Upper lobe of left lung (tissue), 6 donors: ENCODE measurements at regions not wholly inside any gene's neighbourhood (a gene's known extent, or its start where the extent isn't known, plus 50 kb on each side); places are given as distances from the start of the nearest gene placed in this dataset.

ENCODE experiments used
- ATAC-seq, 2 donors: fragments of 200-7000 bp; cut with Tn5 transposase; one replicate each; pipeline ENCODE4 v1.9.1; 2022; ENCODE audit warnings: mild to moderate bottlenecking in 2 of 2, moderate library complexity in 2 of 2; ENCODE audit not compliant: low FRiP score in 2 of 2
- DNase-seq, 2 donors: peaks; one replicate each; pipeline ENCODE4 v3.0.0-alpha.2; 2019 to 2020
- H3K27ac ChIP-seq, 4 donors: fragments of 200-600 bp; sonication (generic); one replicate each; pipeline ENCODE4 v1.5.1; 2016 to 2019
- H3K27me3 ChIP-seq, 4 donors: fragments of 200-600 bp; sonication (generic); one replicate each; pipeline ENCODE4 v1.5.1; 2017 to 2019
- H3K36me3 ChIP-seq, 4 donors: fragments of 200-600 bp; sonication (generic); one replicate each; pipeline ENCODE4 v1.5.1; 2016 to 2019
- H3K4me1 ChIP-seq, 4 donors: fragments of 200-600 bp; sonication (generic); one replicate each; pipeline ENCODE4 v1.5.1; 2018 to 2019
- H3K4me3 ChIP-seq, 4 donors: fragments of 200-600 bp; sonication (generic); one replicate each; pipeline ENCODE4 v1.5.1; 2017 to 2019; ENCODE audit warnings: mild to moderate bottlenecking in 2 of 4, moderate library complexity in 1 of 4
- H3K9me3 ChIP-seq, 4 donors: fragments of 200-600 bp; sonication (generic); one replicate each; pipeline ENCODE4 v1.5.1; 2018 to 2019
- CTCF ChIP-seq, 6 experiments: fragments of 450-650 bp in 4 of 6; fragments of 200-600 bp in 2 of 6; sonication (generic) in 2 of 6; IDR thresholded peaks; one replicate each; pipeline ENCODE4 v1.5.1; 2016 to 2019; ENCODE audit warnings: antibody characterized with exemption in 6 of 6
- EP300 ChIP-seq, 4 donors: sonication (generic); formaldehyde crosslinking; IDR thresholded peaks; one replicate each; pipeline ENCODE4 v1.5.1; 2017; ENCODE audit warnings: antibody characterized with exemption in 4 of 4, control low read depth in 2 of 4
- POLR2A ChIP-seq, 4 donors: fragments of 450-650 bp; IDR thresholded peaks; one replicate each; pipeline ENCODE4 v1.5.1; 2016 to 2017; ENCODE audit warnings: antibody characterized with exemption in 4 of 4, mild to moderate bottlenecking in 2 of 4
- POLR2AphosphoS5 ChIP-seq, 2 donors: sonication (generic); formaldehyde crosslinking; IDR thresholded peaks; one replicate each; pipeline ENCODE4 v1.5.1; 2017; ENCODE audit warnings: antibody characterized with exemption in 2 of 2
- WGBS, 2 donors: methylation state at CpG; one replicate each; pipeline ENCODE4 v1.1.5; 2017 to 2018; 5-methylcytosine and 5-hydroxymethylcytosine counted together
- donor health status: DM: no; HTN: no; CAD: no; lungs with moderate emphysema.
- donor health status: DM: no; HTN: yes; CAD: no; lungs with severe emphysema.

- 77 to 85% methylated on average over 12 of the region's 12 CpGs for WGBS, 2 donors
- no peak for DNase-seq
- Histone ChIP-seq H3K4me1 (peaks cover 16 to 37% (median 26%) of the 10 kb centered on the region in 4 donors), H3K4me3 (no peak overlapping the region), H3K9me3 (no peaks in the 10 kb centered on the region), H3K27ac (peak overlapping the region; percentile 30 to 61 (median 48)), H3K36me3 (no peaks in the 10 kb centered on the region), H3K27me3 (no peaks in the 10 kb centered on the region)
- TF ChIP-seq POLR2AphosphoS5 (IDR thresholded peaks at IDR 0.05): no peak
- no peak for TF ChIP-seq CTCF (IDR thresholded peaks at IDR 0.05)
- TF ChIP-seq POLR2A (IDR thresholded peaks at IDR 0.05): no peak
- no peak for TF ChIP-seq EP300 (IDR thresholded peaks at IDR 0.05)
- ATAC-seq: peak in 1 of 2 donors; percentile 57
These were observed 93.0 kb upstream of the SLC39A10 start for GRCh38 chr2:195563857-195564512.

GRCh38 chr2:195562570-195563566 is 94.2 kb upstream of the SLC39A10 start:
- peak overlapping the region in 3 of 4 donors; percentile 44 to 63 (median 61) for H3K27ac ChIP-seq
- peak in 1 of 2 donors; percentile 13 for ATAC-seq
- WGBS, 2 donors: 54 to 60% methylated on average over 14 to 15 of the region's 28 CpGs

GRCh38 chr2:195561116-195561921 is 95.7 kb upstream of the SLC39A10 start:
- Histone ChIP-seq H3K9me3 (no peaks in the 10 kb centered on the region), H3K4me1 (peaks cover 16 to 37% (median 26%) of the 10 kb centered on the region in 4 donors), H3K36me3 (no peaks in the 10 kb centered on the region), H3K4me3 (no peak overlapping the region), H3K27ac (peak overlapping the region in 3 of 4 donors; percentile 54 to 71 (median 63)), H3K27me3 (no peaks in the 10 kb centered on the region)
- WGBS, 2 donors: 70 to 75% methylated on average over 6 of the region's 6 CpGs
- no peak for TF ChIP-seq POLR2A (IDR thresholded peaks at IDR 0.05)
- TF ChIP-seq CTCF (IDR thresholded peaks at IDR 0.05): no peak
- TF ChIP-seq POLR2AphosphoS5 (IDR thresholded peaks at IDR 0.05): no peak
- TF ChIP-seq EP300 (IDR thresholded peaks at IDR 0.05): no peak
- peak in 1 of 2 donors; percentile 45 for ATAC-seq
- no peak for DNase-seq

More at GRCh38 chr2:195562570-195563566, 94.2 kb upstream of the SLC39A10 start:
- H3K9me3 ChIP-seq: no peaks in the 10 kb centered on the region
- no peak for DNase-seq
- no peaks in the 10 kb centered on the region for H3K36me3 ChIP-seq
- H3K4me3 ChIP-seq: peak overlapping the region in 1 of 4 donors; percentile 25
- H3K27me3 ChIP-seq: no peaks in the 10 kb centered on the region
- TF ChIP-seq POLR2A (IDR thresholded peaks at IDR 0.05) (no peak), CTCF (IDR thresholded peaks at IDR 0.05) (no peak), POLR2AphosphoS5 (IDR thresholded peaks at IDR 0.05) (no peak), EP300 (IDR thresholded peaks at IDR 0.05) (no peak)
- H3K4me1 ChIP-seq: peaks cover 16 to 37% (median 26%) of the 10 kb centered on the region in 4 donors

- DNase-seq: no peak
- Histone ChIP-seq H3K9me3 (no peaks in the 10 kb centered on the region), H3K36me3 (no peaks in the 10 kb centered on the region), H3K4me3 (no peak overlapping the region), H3K27me3 (no peaks in the 10 kb centered on the region), H3K27ac (peak overlapping the region in 3 of 4 donors; percentile 54 to 71 (median 63)), H3K4me1 (peaks cover 16 to 37% (median 26%) of the 10 kb centered on the region in 4 donors)
- 69 to 75% methylated on average over 10 of the region's 10 CpGs for WGBS, 2 donors
- TF ChIP-seq POLR2A (IDR thresholded peaks at IDR 0.05): no peak
- TF ChIP-seq EP300 (IDR thresholded peaks at IDR 0.05): no peak
- TF ChIP-seq CTCF (IDR thresholded peaks at IDR 0.05): no peak
- TF ChIP-seq POLR2AphosphoS5 (IDR thresholded peaks at IDR 0.05): no peak
- no peak for ATAC-seq
These were observed 96.7 kb upstream of the SLC39A10 start for GRCh38 chr2:195560209-195560895.
